ENCODE measurements at regions not wholly inside any gene's neighbourhood (a gene's known extent, or its start where the extent isn't known, plus 50 kb on each side); places are given as distances from the start of the nearest gene placed in this dataset.
"Not testable (repeated sequence)": the region's sequence is repeated elsewhere in the genome, so short reads cannot be mapped to it uniquely, and the experiment has no call there.

DNA sequence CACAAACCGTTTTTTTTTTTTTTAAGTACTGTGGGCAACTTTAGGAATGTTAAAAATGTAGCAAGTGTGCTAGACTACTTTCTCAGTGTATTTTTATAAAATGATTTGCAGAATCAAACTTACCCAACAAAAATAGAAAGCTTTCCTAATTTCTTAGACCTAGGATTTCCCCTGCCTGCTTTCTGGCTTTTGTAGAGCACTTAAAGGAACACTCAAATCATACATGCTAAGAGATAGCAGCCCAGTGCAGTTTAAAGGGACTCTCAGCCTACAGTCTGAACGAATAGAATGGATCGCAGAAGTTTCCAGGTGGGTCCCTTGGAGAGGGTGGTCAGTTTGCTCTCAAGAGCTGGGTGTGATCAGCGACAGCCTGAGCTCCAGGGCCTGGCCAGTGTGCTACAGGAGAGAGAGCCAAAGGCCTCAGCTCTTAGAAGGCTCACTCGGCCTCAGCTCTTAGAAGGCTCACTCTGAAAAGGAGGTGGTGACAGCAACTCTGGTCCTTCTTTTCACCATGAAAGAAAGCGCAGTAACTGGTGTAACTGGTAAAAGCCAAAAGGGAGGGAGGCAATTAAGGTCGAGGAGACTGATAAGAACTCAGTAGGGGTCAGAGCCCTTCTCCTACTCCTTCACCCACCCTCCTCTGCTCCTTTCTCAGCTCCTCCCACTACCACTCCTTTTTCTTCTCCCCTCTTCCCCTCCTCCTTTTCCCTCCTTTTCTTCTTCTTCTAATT is 142.4 kb downstream of the ZFP64 start:
- no peak for DNase-seq

DNA sequence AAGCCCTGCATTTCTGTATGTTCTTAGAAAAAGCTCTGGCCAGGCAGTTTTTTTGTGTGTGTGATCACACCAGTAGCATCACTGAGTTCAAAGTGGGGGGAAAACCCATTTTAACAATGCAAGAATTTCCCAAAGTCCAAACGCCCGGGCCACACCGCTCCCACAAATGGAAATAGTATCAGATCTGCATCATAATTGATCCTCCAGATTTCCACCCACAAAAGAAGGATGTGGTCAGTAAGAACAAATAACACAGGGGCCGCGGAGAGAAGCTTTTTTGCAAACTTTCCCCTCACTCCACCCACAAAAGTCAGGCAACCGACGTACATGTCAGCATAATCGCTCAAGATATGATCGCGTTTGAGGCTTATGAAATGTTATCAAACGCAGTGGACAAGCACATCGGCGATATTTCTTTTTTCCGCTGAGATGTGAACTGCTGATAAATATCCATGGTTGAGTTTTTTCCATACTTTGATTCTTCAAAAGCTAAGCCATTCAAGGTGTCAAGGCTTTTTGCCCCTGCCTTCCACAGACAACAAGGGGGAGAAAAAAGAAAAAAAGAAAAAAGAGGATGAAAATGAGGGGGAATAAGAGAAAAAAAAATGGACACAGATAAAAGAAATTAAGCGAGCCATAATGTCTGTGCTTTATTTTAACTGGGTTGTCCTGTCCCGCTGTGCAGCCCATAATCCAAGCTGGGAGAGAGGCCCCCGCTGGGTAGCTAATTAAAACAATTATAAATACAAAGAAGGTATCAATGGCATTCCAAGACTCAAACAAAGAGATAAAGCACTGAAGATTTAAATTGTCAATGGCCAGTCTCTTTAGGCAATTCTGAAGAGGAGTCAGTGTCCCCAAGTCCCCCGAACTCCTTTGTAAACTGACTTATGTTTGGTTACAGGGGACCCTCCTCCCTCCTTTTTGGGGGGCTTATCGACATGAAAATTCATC is 143.5 kb downstream of the ZFP64 start:
- peak; percentile 18 for DNase-seq

DNA sequence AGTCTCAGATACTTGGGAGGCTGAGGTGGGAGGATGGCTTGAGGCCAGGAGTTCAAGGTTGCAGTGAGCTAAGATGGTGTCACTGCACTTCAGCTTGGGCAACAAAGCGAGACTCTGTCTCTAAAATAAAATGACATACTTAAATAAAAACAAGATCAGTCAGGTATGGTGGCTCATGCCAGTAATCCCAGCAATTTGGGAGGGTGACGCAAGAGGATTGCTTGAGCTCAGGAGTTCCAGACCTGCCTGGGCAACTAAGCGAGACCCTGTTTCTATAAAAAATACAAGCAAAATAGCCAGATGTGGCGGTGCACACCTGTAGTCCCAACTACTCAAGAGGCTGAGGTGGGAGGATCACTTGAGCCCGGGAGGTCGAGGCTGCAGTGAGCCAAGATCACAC is 149.6 kb downstream of the ZFP64 start:
- no peak for DNase-seq

DNA sequence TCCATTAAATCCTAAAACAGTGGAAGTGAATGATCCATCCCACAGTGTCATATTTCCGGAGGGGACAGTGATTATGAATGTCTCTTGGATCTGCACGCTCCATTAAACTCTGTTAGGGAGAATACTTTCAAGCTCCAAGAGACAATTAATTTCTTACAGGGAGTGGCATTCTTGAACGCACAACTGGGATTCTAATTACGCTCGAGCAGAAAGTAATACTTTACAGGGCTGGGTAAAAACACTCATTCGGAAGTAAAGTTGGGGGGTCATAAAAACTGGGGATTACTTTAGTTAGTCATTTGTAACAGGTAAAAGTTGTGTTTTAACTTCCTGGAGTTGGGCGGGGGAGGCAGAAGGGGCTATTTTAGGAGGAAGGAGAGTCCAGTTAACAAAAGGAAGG is 151.8 kb downstream of the ZFP64 start:
- DNase-seq: no peak

DNA sequence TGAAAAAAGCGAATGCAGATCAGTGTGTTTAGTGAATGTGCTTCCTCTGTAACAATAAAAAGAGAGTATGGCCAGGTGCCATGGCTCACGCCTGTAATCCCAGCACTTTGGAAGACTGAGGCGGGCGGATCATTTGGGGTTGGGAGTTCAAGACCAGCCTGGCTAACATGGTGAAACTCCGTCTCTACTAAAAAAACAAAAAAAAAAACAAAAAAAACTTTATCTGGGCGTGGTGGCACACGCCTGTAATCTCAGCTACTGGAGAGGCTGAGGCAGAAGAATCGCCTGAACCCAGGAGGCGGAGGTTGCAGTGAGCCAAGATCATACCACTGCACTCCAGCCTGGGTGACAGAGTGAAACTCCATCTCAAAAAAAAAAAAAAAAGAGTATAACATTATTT is 152.9 kb downstream of the ZFP64 start:
- DNase-seq: not testable (repeated sequence)

DNA sequence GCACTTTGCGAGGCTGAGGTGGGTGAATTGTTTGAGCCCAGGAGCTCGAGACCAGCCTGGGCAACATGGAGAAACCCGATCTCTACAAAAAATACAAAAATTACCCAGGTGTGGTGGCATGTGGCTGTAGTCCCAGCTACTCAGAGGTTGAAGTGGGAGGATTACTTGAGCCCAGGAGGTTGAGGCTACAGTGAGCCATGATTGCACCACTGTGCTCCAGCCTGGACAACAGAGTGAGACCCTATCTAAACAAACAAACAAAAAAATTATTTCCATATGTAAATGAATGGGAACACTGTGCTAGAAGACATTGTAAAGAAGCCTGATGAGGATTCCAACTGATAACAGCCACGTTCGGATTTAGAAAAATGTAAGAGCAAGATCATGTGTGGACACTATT is 154.2 kb downstream of the ZFP64 start:
- DNase-seq: no peak

DNA sequence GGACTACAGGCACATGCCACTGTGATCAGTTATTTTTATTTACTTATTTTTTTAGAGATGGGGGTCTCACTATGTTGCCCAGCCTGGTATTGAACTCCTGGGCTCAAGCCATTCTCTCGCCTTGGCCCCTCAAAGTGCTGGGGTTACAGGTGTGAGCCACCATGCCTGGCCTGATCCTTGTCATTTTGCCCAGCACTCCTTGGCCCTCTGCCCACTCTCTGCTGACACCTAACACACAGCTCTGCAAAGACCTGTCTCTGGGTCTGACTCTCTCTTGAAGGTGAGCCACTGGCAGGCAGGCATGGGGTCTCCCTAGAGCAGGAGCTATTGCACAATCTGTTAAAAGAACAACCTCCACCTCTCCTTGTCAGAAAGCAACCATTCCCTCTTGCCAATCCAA is 155.6 kb downstream of the ZFP64 start:
- no peak for DNase-seq

DNA sequence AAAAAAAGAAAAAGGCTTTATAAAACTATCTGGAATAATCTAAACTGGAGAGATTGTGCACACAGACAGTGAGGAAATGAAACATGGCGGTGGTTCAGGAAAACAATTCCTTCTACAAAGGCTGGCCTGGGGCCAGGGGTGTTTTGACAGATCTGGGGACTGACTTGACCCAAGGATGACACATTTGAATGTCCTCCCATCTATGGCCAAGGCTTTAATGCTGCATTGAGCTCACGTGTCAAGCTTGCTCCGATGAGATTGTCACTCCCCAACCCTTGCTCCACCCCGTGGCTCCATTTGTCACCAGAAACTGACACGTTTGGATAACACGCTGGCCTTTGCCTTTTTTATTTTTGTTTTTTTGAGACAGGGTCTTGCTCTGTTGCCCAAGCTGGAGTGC is 156.1 kb downstream of the ZFP64 start:
- DNase-seq: no peak

DNA sequence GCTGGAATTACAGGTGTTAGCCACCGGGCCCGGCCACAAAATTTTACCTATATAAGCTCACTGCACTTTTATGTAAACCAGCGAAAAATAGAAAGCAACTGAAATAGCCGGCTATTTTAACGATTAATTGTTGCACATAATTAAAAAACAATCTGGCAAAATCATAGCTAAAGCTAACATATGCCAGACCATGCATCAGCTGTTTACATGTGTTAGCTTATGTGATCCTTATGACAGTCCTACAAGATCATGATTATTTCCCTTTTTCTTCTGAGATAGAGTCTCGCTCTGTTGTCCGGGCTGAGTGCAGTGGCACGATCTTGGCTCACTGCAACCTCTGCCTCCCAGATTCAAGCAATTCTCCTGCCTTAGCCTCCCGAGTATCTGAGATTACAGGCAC is 157.0 kb downstream of the ZFP64 start:
- no peak for DNase-seq

DNA sequence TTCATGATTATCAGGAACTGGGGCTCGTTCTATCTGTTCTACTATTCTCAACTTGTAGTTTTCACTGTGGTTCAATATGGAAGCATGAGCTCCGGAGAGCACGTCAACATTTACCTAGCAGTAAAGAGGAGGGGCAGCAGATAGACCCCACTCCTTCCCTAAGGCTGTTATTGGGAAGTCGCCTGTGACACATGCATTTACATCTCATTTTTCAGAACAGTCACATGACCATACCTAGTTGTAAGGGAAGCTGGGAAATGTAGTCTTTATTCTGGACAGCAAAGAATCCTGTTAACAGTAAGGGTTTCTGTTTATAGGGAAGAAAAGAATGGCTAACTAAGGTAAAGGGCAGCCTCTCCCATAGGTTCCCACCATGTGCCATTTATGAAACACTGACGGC is 158.3 kb downstream of the ZFP64 start:
- no peak for DNase-seq

DNA sequence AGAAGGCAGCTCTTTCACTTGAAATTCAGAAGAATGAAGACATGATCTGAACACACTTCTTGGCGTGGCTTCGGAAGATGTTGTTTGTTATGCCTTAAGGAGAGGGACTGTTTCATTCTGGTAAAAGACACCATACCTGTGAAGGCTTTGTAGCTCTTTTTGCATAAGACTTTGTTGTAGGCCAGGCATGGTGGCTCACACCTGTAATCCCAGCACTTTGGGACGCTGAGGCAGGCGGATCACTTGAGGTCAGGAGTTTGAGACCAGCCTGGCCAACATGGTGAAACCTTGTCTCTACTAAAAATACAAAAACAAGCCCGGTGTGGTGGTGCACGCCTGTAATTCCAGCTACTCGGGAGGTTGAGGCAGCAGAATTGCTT is 159.3 kb downstream of the ZFP64 start:
- DNase-seq: not testable (repeated sequence)

DNA sequence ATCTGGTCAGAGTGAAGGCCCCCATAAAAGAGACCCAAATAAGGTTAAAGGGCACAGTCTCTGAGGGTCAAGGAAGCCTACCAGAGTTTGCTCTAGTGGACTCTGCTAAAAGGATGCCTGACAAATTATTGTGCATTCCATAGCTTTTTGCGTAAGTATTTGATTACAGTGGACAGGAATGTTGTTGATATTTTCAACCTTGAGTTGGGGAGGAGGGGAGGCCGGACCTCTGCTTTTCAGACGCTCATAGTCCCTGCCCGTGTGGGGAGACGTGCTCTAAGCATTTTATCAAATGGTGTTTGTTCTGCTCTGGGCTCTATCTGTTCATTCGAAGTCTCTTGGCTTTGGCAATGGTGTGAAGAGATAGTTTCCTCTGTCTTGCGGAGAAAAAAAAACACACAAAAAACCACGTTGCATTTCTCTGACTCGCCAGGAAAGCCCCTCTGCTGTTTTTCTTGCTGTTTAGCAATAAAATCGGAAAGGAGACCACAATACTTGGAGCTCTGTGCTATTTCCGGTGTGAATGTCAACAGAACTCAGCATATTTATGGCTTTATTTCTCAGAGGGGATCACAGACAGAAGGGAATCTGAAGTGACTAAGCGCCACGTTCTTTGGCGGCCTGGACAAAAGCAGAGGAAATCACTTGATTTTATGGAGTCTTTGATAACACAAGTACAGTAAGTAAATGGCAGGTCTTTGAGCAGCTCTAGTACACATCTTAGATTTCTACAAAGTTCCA is 159.8 kb downstream of the ZFP64 start:
- no peak for DNase-seq

DNA sequence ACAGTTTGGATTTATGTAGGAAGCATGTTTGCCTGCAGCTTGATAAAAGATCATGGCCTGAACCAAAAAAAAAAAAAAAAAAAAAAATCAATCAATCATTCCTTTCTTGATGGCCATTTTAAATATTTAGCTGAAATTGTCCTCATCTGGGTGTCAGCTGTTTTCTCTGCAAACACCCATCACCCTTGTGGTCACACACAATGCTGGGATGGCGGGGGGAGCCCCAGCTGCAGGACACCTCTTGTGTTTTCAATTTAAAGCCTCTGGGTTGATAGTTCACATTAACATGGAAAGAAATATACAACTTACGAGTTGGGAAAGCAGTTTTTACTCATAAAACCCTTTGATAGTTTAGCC is 160.4 kb downstream of the ZFP64 start:
- no peak for DNase-seq

DNA sequence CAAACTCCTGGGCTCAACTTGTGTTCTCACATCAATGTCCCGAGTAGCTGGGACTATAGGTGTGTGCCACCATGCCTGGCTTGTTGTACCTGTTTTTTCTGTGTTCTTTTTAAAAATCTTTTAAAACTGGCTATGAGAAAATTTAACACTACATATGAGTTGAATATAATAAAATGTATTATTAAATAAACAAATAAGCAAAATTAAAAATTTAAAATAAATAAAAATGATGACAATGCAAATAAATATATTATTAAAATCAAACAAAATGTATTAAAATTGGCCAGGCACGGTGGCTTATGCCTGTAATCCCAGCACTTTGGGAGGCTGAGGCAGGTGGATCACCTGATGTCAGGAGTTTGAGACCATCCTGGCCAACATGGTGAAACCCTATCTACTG is 162.4 kb downstream of the ZFP64 start:
- not testable (repeated sequence) for DNase-seq

DNA sequence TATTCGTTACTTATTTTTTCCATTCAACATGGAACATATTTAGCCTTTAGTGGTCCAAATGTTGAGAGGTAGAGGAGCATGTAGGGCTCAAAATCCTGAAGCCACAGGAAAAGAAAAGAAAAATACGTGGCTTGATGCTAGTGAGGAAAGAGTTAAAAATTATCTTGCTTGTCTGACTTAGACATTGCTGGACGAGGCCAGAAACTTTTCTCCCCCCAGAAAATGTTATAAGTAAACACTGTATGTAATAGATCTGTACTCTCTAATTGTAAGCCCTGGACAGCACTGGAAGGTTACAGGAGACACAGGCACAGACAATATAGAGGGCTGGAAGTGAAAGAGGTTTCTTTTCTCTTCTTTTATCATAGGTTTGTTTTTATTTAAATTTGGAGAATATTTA is 165.6 kb downstream of the ZFP64 start:
- DNase-seq: no peak

DNA sequence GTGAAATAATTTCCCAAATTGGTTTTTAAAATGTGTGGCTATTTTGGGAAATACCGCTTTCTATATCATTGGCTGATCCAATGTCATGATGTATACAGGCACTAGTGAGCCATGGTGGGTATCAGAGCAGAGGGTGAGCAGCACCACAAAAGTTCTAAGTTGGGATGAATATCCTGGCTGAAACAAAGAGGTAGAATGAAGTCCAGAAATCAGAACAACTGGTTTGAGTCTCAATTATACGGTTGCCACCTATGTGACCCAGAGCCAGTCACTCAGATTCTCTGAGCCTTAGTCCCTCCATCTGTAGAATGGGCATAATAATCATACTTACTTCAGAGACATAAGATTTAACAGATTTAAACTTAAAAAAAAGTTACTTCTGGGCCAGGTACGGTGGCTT is 172.3 kb downstream of the ZFP64 start:
- DNase-seq: no peak

DNA sequence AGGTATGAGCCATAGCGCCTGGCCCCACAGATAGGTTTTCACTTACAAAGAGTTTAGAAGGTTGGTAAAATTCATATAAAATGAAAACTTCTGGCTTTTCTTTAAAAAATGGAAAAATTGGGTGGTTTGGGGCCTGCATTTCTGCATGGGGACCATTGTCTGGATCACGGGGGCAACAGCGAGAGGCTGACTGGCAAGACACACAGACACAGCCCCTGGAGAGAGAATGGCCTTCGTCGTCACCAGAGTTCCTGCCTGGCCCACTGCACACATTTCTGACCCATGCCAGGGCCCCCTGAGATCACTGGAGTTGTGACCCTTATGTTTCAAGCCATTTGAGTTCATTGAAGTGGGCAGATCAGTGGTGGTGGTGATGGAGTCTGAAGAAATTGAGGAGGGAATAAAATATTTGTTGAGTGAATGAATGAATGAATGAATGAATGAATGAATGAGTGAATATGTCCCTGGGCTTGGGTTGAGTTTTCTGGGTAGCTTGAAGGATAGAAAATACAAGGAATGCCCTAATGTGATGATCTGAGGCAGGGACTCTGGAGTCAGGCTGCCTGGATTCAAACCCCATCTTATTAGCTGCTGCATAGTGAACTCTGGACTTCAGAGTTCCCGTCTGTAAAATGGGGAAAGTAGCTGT is 173.8 kb downstream of the ZFP64 start:
- DNase-seq: no peak

DNA sequence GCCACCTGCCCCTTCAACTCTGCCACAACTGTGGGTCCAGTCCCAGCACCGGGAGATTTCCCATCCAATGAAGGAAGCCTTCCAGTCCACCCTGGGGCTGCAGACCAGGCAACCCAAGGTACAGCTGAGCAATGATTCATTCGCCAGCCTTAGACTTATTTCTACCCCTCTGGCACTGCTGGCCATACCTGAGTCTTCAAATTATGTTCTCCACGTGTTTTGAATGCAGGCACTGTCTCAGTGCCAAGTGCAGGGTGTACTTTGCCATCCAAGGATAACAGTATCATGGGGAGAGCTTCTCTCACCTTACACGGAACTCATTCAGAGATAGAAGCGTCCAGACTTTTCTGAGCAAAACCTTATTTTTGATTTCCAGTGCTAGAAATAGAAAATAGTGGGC is 175.6 kb downstream of the ZFP64 start:
- no peak for DNase-seq

DNA sequence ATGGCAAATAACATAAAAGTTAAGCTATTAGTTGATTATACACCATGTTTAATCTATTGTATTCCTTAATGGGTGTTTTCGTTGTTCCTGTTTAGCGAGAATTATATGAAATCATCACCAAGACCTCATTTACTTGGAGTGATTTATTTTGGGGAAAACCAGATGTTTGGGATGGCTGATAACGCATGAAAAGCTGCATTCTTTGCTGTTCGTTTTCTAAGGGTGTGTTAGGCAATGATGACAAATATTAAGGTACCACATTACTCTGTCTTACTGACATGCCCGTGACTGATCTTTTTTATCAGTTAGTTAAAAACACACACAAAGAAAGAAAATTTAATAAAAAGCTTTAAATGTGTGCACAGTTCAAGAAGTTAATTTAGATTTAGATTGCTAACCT is 176.4 kb downstream of the ZFP64 start:
- DNase-seq: no peak

DNA sequence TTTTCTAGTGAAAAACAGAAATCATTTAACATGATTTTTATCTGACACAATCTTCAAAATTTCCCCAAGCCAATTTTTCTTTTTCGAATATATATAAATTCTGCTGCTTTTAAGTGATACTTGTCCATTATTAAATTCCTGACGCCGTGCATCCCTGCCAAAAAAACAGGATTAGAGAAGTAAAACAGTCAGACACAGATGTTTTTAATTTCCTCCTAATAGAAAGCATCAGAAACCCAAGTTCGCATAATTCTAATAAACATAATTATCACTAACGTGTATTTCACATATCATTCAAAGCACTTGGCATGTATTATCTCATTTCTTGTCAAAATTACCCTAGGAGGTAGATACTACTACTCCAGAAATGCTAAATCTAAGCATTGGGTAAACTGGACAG is 179.5 kb downstream of the ZFP64 start:
- no peak for DNase-seq

DNA sequence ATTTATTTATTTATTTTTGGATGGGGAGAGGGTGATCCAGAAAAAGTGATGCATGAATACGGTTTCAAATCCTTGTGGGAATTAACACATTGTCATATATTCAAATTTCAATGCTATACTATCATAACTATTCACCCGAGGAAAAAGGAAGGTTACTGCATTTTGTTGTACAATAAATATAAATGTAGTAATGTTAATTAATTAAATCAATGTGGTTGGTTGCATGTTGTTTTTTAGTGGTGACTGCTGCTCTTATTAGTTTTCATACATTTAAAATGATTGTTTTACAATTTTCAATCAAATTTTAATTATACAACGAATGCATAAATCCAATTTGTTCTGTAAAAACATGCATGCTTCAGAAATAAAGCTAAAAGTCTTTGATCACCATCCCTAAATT is 180.5 kb downstream of the ZFP64 start:
- DNase-seq: no peak

DNA sequence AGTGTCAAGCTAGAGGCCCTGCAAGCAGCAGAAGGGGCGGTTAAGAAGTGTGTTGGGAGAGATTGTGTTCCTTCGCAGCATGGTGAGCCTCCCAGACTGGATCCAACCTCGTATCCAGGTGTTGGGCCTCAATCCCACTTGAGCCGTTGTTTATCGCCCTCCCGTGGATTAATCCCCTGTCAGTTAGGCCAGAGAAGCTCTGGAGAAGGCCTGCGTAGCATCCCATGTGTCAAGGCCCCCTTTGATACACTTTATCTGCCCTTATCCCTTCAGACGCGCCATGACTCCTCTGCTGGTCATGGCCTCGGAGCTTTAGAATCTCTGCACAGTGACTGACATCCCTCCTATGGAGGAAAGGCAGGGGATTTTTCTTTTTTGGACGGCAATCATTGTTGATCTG is 181.0 kb downstream of the ZFP64 start:
- DNase-seq: no peak

DNA sequence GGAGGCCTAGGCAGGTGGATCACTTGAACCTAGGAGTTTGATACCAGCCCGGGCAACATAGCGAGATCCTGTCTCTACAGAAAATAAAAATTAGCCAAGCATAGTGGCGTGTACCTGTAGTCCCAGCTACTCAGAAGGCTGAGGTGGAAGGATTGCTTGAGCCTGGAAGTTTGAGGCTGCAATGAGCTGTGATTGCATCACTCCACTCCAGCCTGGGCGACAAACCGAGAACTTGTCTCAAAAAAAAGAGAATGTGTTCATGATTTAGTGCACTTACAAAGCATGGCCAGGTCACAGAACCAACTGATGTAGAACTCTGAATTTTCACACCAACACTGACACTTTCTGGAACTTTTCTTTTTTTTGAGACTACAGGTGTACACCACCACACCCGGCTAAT is 182.7 kb downstream of the ZFP64 start:
- no peak for DNase-seq
